Gastroesophageal sphincter (tissue), 3 donors: ENCODE measurements at regions not wholly inside any gene's neighbourhood (a gene's known extent, or its start where the extent isn't known, plus 50 kb on each side); places are given as distances from the start of the nearest gene placed in this dataset.

Source experiments
- CTCF ChIP-seq, 4 experiments: fragments of 200-600 bp in 2 of 4; fragments of 450-650 bp in 2 of 4; sonication (generic) in 1 of 4; IDR thresholded peaks; one replicate each; pipeline ENCODE4 v1.5.1; 2017 to 2019; ENCODE audit warnings: antibody characterized with exemption in 4 of 4, mild to moderate bottlenecking in 2 of 4, moderate library complexity in 2 of 4
- POLR2A ChIP-seq, 2 donors: fragments of 450-650 bp; IDR thresholded peaks; one replicate each; pipeline ENCODE4 v1.6.1; 2017; ENCODE audit warnings: antibody characterized with exemption in 2 of 2, mild to moderate bottlenecking in 2 of 2, moderate library complexity in 1 of 2

- TF ChIP-seq CTCF (IDR thresholded peaks at IDR 0.05) (no peak), POLR2A (IDR thresholded peaks at IDR 0.05) (no peak)
Observed at GRCh38 chr17:70539132-70539924, 370.0 kb downstream of the KCNJ2 start.
